ENCODE measurements at regions not wholly inside any gene's neighbourhood (a gene's known extent, or its start where the extent isn't known, plus 50 kb on each side); places are given as distances from the start of the nearest gene placed in this dataset.

GRCh38 chr12:116401565-116401964, 124.1 kb upstream of the MED13L start:
- DNase-seq, result no peak

- DNase-seq, result no peak
Measured at GRCh38 chr12:116402163-116402939, 124.9 kb upstream of the MED13L start.

- no peak for DNase-seq
Measured at GRCh38 chr12:116403546-116403945, 126.1 kb upstream of the MED13L start.

- DNase-seq, result no peak
Measured at GRCh38 chr12:116404247-116404646, 126.8 kb upstream of the MED13L start.

- no peak for DNase-seq
Measured at GRCh38 chr12:116404913-116405611, 127.6 kb upstream of the MED13L start.

- DNase-seq, result peak in 11 of 56 donors; percentile 0 to 20 (median 3)
Measured at GRCh38 chr12:116406529-116406928, 129.0 kb upstream of the MED13L start.

- DNase-seq, result no peak
Measured at GRCh38 chr12:116408489-116409250, 131.2 kb upstream of the MED13L start.

GRCh38 chr12:116411977-116412376, 134.5 kb upstream of the MED13L start:
- DNase-seq, result no peak

- no peak for DNase-seq
Measured at GRCh38 chr12:116414891-116415290, 137.4 kb upstream of the MED13L start.

GRCh38 chr12:116415408-116416108, 138.1 kb upstream of the MED13L start:
- DNase-seq, result no peak

- no peak for DNase-seq
Measured at GRCh38 chr12:116416166-116416565, 138.7 kb upstream of the MED13L start.

GRCh38 chr12:116418551-116418950, 140.6 kb upstream of the MAP1LC3B2 start:
- DNase-seq, result no peak

GRCh38 chr12:116420227-116420880, 138.8 kb upstream of the MAP1LC3B2 start:
- DNase-seq, result no peak

GRCh38 chr12:116421785-116422538, 137.2 kb upstream of the MAP1LC3B2 start:
- DNase-seq, result no peak

- DNase-seq, result no peak
Measured at GRCh38 chr12:116423094-116423493, 136.1 kb upstream of the MAP1LC3B2 start.

- no peak for DNase-seq
Measured at GRCh38 chr12:116425256-116426193, 133.7 kb upstream of the MAP1LC3B2 start.

- no peak for DNase-seq
Measured at GRCh38 chr12:116426391-116427136, 132.6 kb upstream of the MAP1LC3B2 start.

All from amygdala (tissue), 56 donors.